Activated CD8-positive, alpha-beta memory T cell treated with anti-CD3 and anti-CD28 coated beads, Interleukin-2, amount 10 ng/mL, durations not matched to agents 7 days and 5 days (primary cell): ENCODE measurements at regions not wholly inside any gene's neighbourhood (a gene's known extent, or its start where the extent isn't known, plus 50 kb on each side); places are given as distances from the start of the nearest gene placed in this dataset.

Source experiments
- ATAC-seq: fragments of 150-1000 bp; cut with Tn5 transposase; one replicate; pipeline ENCODE4 v1.10.0; 2021; ENCODE audit warnings: moderate library complexity
- CTCF ChIA-PET: fragments of 350-600 bp; sonication (Branson Sonifier 250); formaldehyde crosslinking; loops from one replicate; lab custom pipeline; 2021; ENCODE audit warnings: antibody characterized with exemption; lab: Charles Lee
- DNase-seq: peaks from one replicate; pipeline ENCODE4 v3.0.0-alpha.2; 2020
- H3K27ac Mint-ChIP-seq: one replicate; pipeline ENCODE4 v1.8.0; 2021; ENCODE audit warnings: mild to moderate bottlenecking, mixed read lengths
- H3K27me3 Mint-ChIP-seq: one replicate; pipeline ENCODE4 v1.8.0; 2021; ENCODE audit warnings: mixed read lengths
- H3K36me3 Mint-ChIP-seq: one replicate; pipeline ENCODE4 v1.8.0; 2021; ENCODE audit warnings: mild to moderate bottlenecking, mixed read lengths
- H3K4me1 Mint-ChIP-seq: one replicate; pipeline ENCODE4 v1.8.0; 2021; ENCODE audit warnings: mixed read lengths
- H3K4me3 Mint-ChIP-seq: one replicate; pipeline ENCODE4 v1.8.0; 2021; ENCODE audit warnings: mild to moderate bottlenecking, moderate library complexity, mixed read lengths
- H3K9me3 Mint-ChIP-seq: one replicate; pipeline ENCODE4 v1.8.0; 2022; ENCODE audit warnings: low read depth, mixed read lengths

GRCh38 chr17:70479779-70480178, 310.4 kb downstream of the KCNJ2 start:
- Mint-ChIP-seq H3K27me3 (no peaks in the 10 kb centered on the region), H3K4me1 (no peaks in the 10 kb centered on the region), H3K9me3 (peaks cover 8% of the 10 kb centered on the region), H3K36me3 (no peaks in the 10 kb centered on the region), H3K4me3 (no peak overlapping the region), H3K27ac (no peak overlapping the region)
- DNase-seq = no peak
- ATAC-seq = no peak
- CTCF ChIA-PET = no interaction called here

GRCh38 chr17:70483624-70484023, 314.3 kb downstream of the KCNJ2 start:
- CTCF ChIA-PET = no interaction called here
- no peaks in the 10 kb centered on the region for H3K27me3 Mint-ChIP-seq
- peaks cover 6% of the 10 kb centered on the region for H3K9me3 Mint-ChIP-seq

GRCh38 chr17:70484050-70484449, 314.7 kb downstream of the KCNJ2 start:
- Mint-ChIP-seq H3K9me3 (peaks cover 6% of the 10 kb centered on the region), H3K4me1 (no peaks in the 10 kb centered on the region), H3K36me3 (no peaks in the 10 kb centered on the region), H3K27ac (no peak overlapping the region), H3K4me3 (no peak overlapping the region), H3K27me3 (no peaks in the 10 kb centered on the region)
- DNase-seq = no peak
- CTCF ChIA-PET = no interaction called here
- ATAC-seq = no peak

More at GRCh38 chr17:70483624-70484023, 314.3 kb downstream of the KCNJ2 start:
- ATAC-seq = no peak
- Mint-ChIP-seq H3K4me1 (no peaks in the 10 kb centered on the region), H3K27ac (no peak overlapping the region), H3K36me3 (no peaks in the 10 kb centered on the region), H3K4me3 (no peak overlapping the region)
- no peak for DNase-seq

GRCh38 chr17:70484496-70484895, 315.2 kb downstream of the KCNJ2 start:
- H3K36me3 Mint-ChIP-seq = no peaks in the 10 kb centered on the region
- H3K27ac Mint-ChIP-seq = no peak overlapping the region
- DNase-seq (no peak), ATAC-seq (no peak)
- CTCF ChIA-PET = no interaction called here
- H3K27me3 Mint-ChIP-seq = no peaks in the 10 kb centered on the region
- peaks cover 6% of the 10 kb centered on the region for H3K9me3 Mint-ChIP-seq
- no peaks in the 10 kb centered on the region for H3K4me1 Mint-ChIP-seq
- no peak overlapping the region for H3K4me3 Mint-ChIP-seq

GRCh38 chr17:70492368-70492767, 323.0 kb downstream of the KCNJ2 start:
- Mint-ChIP-seq H3K4me3 (no peak overlapping the region), H3K9me3 (no peaks in the 10 kb centered on the region), H3K27me3 (no peaks in the 10 kb centered on the region), H3K27ac (no peak overlapping the region), H3K36me3 (no peaks in the 10 kb centered on the region), H3K4me1 (no peaks in the 10 kb centered on the region)
- CTCF ChIA-PET = no interaction called here
- DNase-seq = no peak
- ATAC-seq = no peak

- H3K27ac Mint-ChIP-seq = no peak overlapping the region
- H3K9me3 Mint-ChIP-seq = no peaks in the 10 kb centered on the region
- ATAC-seq (no peak), DNase-seq (no peak)
- no peaks in the 10 kb centered on the region for H3K4me1 Mint-ChIP-seq
- no peaks in the 10 kb centered on the region for H3K36me3 Mint-ChIP-seq
- CTCF ChIA-PET = no interaction called here
- no peak overlapping the region for H3K4me3 Mint-ChIP-seq
- no peaks in the 10 kb centered on the region for H3K27me3 Mint-ChIP-seq
These were observed 324.0 kb downstream of the KCNJ2 start for GRCh38 chr17:70493277-70493874.

GRCh38 chr17:70498631-70499030, 329.3 kb downstream of the KCNJ2 start:
- Mint-ChIP-seq H3K9me3 (no peaks in the 10 kb centered on the region), H3K4me3 (no peak overlapping the region), H3K36me3 (no peaks in the 10 kb centered on the region), H3K4me1 (no peaks in the 10 kb centered on the region), H3K27me3 (no peaks in the 10 kb centered on the region), H3K27ac (no peak overlapping the region)
- no peak for ATAC-seq
- CTCF ChIA-PET = no interaction called here
- DNase-seq = no peak

- Mint-ChIP-seq H3K9me3 (no peaks in the 10 kb centered on the region), H3K4me1 (no peaks in the 10 kb centered on the region), H3K27ac (no peak overlapping the region), H3K27me3 (no peaks in the 10 kb centered on the region), H3K4me3 (no peak overlapping the region), H3K36me3 (no peaks in the 10 kb centered on the region)
- CTCF ChIA-PET = no interaction called here
- DNase-seq (no peak), ATAC-seq (no peak)
These were observed 329.9 kb downstream of the KCNJ2 start for GRCh38 chr17:70499067-70499786.

GRCh38 chr17:70503449-70503848, 334.1 kb downstream of the KCNJ2 start:
- CTCF ChIA-PET = no interaction called here
- ATAC-seq = no peak
- DNase-seq = no peak
- Mint-ChIP-seq H3K27me3 (no peaks in the 10 kb centered on the region), H3K27ac (no peak overlapping the region), H3K4me1 (no peaks in the 10 kb centered on the region), H3K36me3 (no peaks in the 10 kb centered on the region), H3K4me3 (no peak overlapping the region), H3K9me3 (no peaks in the 10 kb centered on the region)

GRCh38 chr17:70510288-70510687, 341.0 kb downstream of the KCNJ2 start:
- no peaks in the 10 kb centered on the region for H3K36me3 Mint-ChIP-seq
- DNase-seq = no peak
- no peak for ATAC-seq
- H3K27me3 Mint-ChIP-seq = no peaks in the 10 kb centered on the region
- no peaks in the 10 kb centered on the region for H3K9me3 Mint-ChIP-seq
- no peak overlapping the region for H3K27ac Mint-ChIP-seq
- CTCF ChIA-PET = no interaction called here
- H3K4me3 Mint-ChIP-seq = no peak overlapping the region
- H3K4me1 Mint-ChIP-seq = no peaks in the 10 kb centered on the region

- H3K27me3 Mint-ChIP-seq = no peaks in the 10 kb centered on the region
- no peak for ATAC-seq
- H3K4me3 Mint-ChIP-seq = no peak overlapping the region
- H3K9me3 Mint-ChIP-seq = peaks cover 5% of the 10 kb centered on the region
- no peak for DNase-seq
- CTCF ChIA-PET = no interaction called here
- H3K4me1 Mint-ChIP-seq = no peaks in the 10 kb centered on the region
- no peak overlapping the region for H3K27ac Mint-ChIP-seq
- H3K36me3 Mint-ChIP-seq = no peaks in the 10 kb centered on the region
These were observed 348.5 kb downstream of the KCNJ2 start for GRCh38 chr17:70517816-70518215.

GRCh38 chr17:70519300-70519699, 350.0 kb downstream of the KCNJ2 start:
- H3K4me3 Mint-ChIP-seq = no peak overlapping the region
- DNase-seq (no peak), ATAC-seq (no peak)
- H3K27ac Mint-ChIP-seq = no peak overlapping the region
- H3K27me3 Mint-ChIP-seq = no peaks in the 10 kb centered on the region
- no peaks in the 10 kb centered on the region for H3K4me1 Mint-ChIP-seq
- CTCF ChIA-PET = no interaction called here
- H3K9me3 Mint-ChIP-seq = peaks cover 5% of the 10 kb centered on the region
- no peaks in the 10 kb centered on the region for H3K36me3 Mint-ChIP-seq

- H3K27ac Mint-ChIP-seq = no peak overlapping the region
- ATAC-seq = no peak
- no peak overlapping the region for H3K4me3 Mint-ChIP-seq
- H3K27me3 Mint-ChIP-seq = no peaks in the 10 kb centered on the region
- no peaks in the 10 kb centered on the region for H3K36me3 Mint-ChIP-seq
- DNase-seq = no peak
- H3K4me1 Mint-ChIP-seq = no peaks in the 10 kb centered on the region
- CTCF ChIA-PET = no interaction called here
- peaks cover 5% of the 10 kb centered on the region for H3K9me3 Mint-ChIP-seq
These were observed 351.1 kb downstream of the KCNJ2 start for GRCh38 chr17:70520447-70520846.

GRCh38 chr17:70520956-70521355, 351.6 kb downstream of the KCNJ2 start:
- no peaks in the 10 kb centered on the region for H3K36me3 Mint-ChIP-seq
- H3K9me3 Mint-ChIP-seq = peaks cover 5% of the 10 kb centered on the region
- no peak for ATAC-seq
- H3K27me3 Mint-ChIP-seq = no peaks in the 10 kb centered on the region
- no peak for DNase-seq
- H3K4me1 Mint-ChIP-seq = no peaks in the 10 kb centered on the region
- no peak overlapping the region for H3K27ac Mint-ChIP-seq
- CTCF ChIA-PET = no interaction called here
- H3K4me3 Mint-ChIP-seq = no peak overlapping the region
